ENCODE measurements at regions not wholly inside any gene's neighbourhood (a gene's known extent, or its start where the extent isn't known, plus 50 kb on each side); places are given as distances from the start of the nearest gene placed in this dataset.

DNA sequence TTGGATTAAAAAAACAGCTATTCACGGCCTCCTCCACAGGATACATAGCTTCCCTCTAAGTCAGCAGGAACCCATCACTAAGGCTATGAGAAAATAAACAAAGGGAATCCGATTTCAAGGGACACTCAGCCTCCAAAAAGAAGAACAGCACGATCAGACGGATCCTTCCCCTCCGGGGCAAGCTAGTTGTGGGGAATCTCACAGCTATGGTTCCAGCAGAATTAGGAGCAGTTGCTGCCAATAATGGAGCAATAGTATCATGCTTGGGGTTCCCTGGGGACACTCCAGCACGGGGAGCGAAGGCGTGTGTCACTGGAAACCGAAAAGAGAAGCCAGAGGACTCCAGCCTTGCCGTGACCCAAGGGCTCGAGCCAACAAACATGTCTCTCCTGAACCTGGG lies 163.1 kb downstream of the TTC32 start:
- ChIA-PET CTCF (no interaction called here), POLR2A (ENCODE audit: low non-redundant PET) (no interaction called here)
- no TSS peak for BruUV-seq (replicated peaks)
- Histone ChIP-seq H3K9me3 (ENCODE audit: low read depth, low read length, poor library complexity, severe bottlenecking) (no peaks in the 10 kb centered on the region), H3K4me1 (ENCODE audit: insufficient read depth, low read length, poor library complexity, severe bottlenecking) (no peaks in the 10 kb centered on the region), H3K36me3 (ENCODE audit: insufficient read depth, low read length, poor library complexity, severe bottlenecking) (no peaks in the 10 kb centered on the region), H3K4me3 (ENCODE audit: low read depth, low read length, poor library complexity, severe bottlenecking) (no peak overlapping the region), H3K27me3 (replicated peaks; ENCODE audit: insufficient read depth, low read depth, low read length, poor library complexity) (peaks cover 1% of the 10 kb centered on the region), H3K27ac (ENCODE audit: low read depth, low read length, poor library complexity, severe bottlenecking) (no peak overlapping the region)
- no peak for DNase-seq (ENCODE audit: low spot score)
- TF ChIP-seq EZH2 (IDR thresholded peaks at IDR 0.05; ENCODE audit: borderline replicate concordance, low read depth, low read length, poor library complexity, severe bottlenecking) (no peak), CTCF (conservative IDR thresholded peaks at IDR 0.05; ENCODE audit: low read depth, low read length) (no peak)
- intact Hi-C loops (cut with micrococcal nuclease; ENCODE audit: unreplicated experiment): no loop called here

DNA sequence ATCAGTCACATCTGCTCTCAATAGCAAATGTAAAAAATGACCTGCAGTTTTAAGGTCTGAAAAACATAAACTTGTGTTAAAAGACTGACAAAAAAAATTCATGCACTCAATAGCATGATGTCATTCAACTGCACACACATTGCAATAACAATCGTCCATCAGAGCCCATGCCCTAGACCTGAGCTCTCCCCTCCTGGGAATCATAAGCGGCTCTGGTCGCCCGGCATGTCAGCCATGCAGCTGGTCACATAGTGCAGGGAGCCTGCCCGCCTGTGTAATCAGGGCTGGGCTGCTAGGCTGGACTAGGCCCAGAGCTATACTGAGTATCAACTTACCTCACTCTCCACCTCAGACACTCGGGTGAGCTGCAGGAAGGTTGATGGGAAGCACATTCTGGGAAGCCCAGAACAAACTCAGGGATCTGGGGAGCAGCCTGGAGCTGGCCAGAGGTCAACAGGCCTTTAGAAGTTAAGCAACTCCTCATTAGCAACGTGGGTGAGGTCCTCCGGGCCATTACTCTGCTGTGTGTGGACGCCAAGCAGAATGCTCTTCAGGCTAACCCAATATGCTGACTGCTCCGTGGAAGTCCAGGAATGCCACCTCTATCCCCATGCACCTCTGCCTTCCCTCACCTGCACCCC lies 165.5 kb downstream of the TTC32 start:
- H3K27me3 ChIP-seq (replicated peaks; ENCODE audit: insufficient read depth, low read depth, low read length, poor library complexity): peaks cover 7% of the 10 kb centered on the region
- H3K27ac ChIP-seq (ENCODE audit: low read depth, low read length, poor library complexity, severe bottlenecking): no peak overlapping the region
- no peaks in the 10 kb centered on the region for H3K4me1 ChIP-seq (ENCODE audit: insufficient read depth, low read length, poor library complexity, severe bottlenecking)
- TF ChIP-seq CTCF (conservative IDR thresholded peaks at IDR 0.05; ENCODE audit: low read depth, low read length) (no peak), EZH2 (IDR thresholded peaks at IDR 0.05; ENCODE audit: borderline replicate concordance, low read depth, low read length, poor library complexity, severe bottlenecking) (no peak)
- H3K9me3 ChIP-seq (ENCODE audit: low read depth, low read length, poor library complexity, severe bottlenecking): no peaks in the 10 kb centered on the region
- H3K36me3 ChIP-seq (ENCODE audit: insufficient read depth, low read length, poor library complexity, severe bottlenecking): no peaks in the 10 kb centered on the region
- no TSS peak for BruUV-seq (replicated peaks)
- intact Hi-C loops (cut with micrococcal nuclease; ENCODE audit: unreplicated experiment): no loop called here
- no peak for DNase-seq (ENCODE audit: low spot score)
- no peak overlapping the region for H3K4me3 ChIP-seq (ENCODE audit: low read depth, low read length, poor library complexity, severe bottlenecking)
- CTCF ChIA-PET: no interaction called here
- POLR2A ChIA-PET (ENCODE audit: low non-redundant PET): interaction anchor here (0.7 kb wide), 1 partner anchor 1552 kb away, joined by 3 read pairs; no protein-coding TSS in a partner anchor

GRCh38 chr2:19733951-19734425 lies 167.8 kb downstream of the TTC32 start:
- TF ChIP-seq EZH2 (IDR thresholded peaks at IDR 0.05; ENCODE audit: borderline replicate concordance, low read depth, low read length, poor library complexity, severe bottlenecking) (no peak), CTCF (conservative IDR thresholded peaks at IDR 0.05; ENCODE audit: low read depth, low read length) (no peak)
- no TSS peak for BruUV-seq (replicated peaks)
- no peak overlapping the region for H3K4me3 ChIP-seq (ENCODE audit: low read depth, low read length, poor library complexity, severe bottlenecking)
- POLR2A ChIA-PET (ENCODE audit: low non-redundant PET): no interaction called here
- no peaks in the 10 kb centered on the region for H3K36me3 ChIP-seq (ENCODE audit: insufficient read depth, low read length, poor library complexity, severe bottlenecking)
- H3K27ac ChIP-seq (ENCODE audit: low read depth, low read length, poor library complexity, severe bottlenecking): no peak overlapping the region
- H3K27me3 ChIP-seq (replicated peaks; ENCODE audit: insufficient read depth, low read depth, low read length, poor library complexity): peaks cover 7% of the 10 kb centered on the region
- no peak for DNase-seq (ENCODE audit: low spot score)
- H3K9me3 ChIP-seq (ENCODE audit: low read depth, low read length, poor library complexity, severe bottlenecking): no peaks in the 10 kb centered on the region
- intact Hi-C loops (cut with micrococcal nuclease; ENCODE audit: unreplicated experiment): no loop called here
- no peaks in the 10 kb centered on the region for H3K4me1 ChIP-seq (ENCODE audit: insufficient read depth, low read length, poor library complexity, severe bottlenecking)
- CTCF ChIA-PET: no interaction called here
